HepG2 (cell line): ENCODE measurements at regions not wholly inside any gene's neighbourhood (a gene's known extent, or its start where the extent isn't known, plus 50 kb on each side); places are given as distances from the start of the nearest gene placed in this dataset.

Experiments used
- ATAC-seq: fragments of 200-7000 bp; cut with Tn5 transposase; 3 replicates; pipeline ENCODE4 v1.9.1; 2020; ENCODE audit warnings: mild to moderate bottlenecking, moderate library complexity
- BruUV-seq: library from RNA; stranded (reverse); fragments of 400-500 nt; replicated peaks from 2 replicates; lab custom pipeline; 2021; lab: Mats Ljungman, UMichigan
- CTCF ChIA-PET: fragments of 300-600 bp; formaldehyde crosslinking; extraction: SDS; loops from one replicate; lab custom pipeline; 2021; ENCODE audit warnings: low total read pairs, inconsistent platforms, low intra/inter-chr PET ratio; lab: Yijun Ruan, JAX
- POLR2A ChIA-PET: fragments of 350-600 bp; sonication (Branson Sonifier 250); formaldehyde crosslinking; loops from one replicate; lab custom pipeline; 2020; ENCODE audit warnings: antibody characterized with exemption, inconsistent platforms; lab: Yijun Ruan, JAX
- DNase-seq: peaks from one replicate; pipeline ENCODE4 v3.0.0-alpha.2; 2015; ENCODE audit warnings: low spot score
- FAIRE-seq: peaks from 3 replicates; lab custom pipeline; 2011; peaks lifted over from hg19 to GRCh38; lab: Jason Lieb, UNC
- H2AFZ ChIP-seq: one replicate; pipeline ENCODE4 v1.6.1; 2011; ENCODE audit warnings: low read length, inconsistent platforms
- H3K27ac ChIP-seq: fragments of 300-600 bp; 3 replicates; pipeline ENCODE4 v1.8.0; 2011; ENCODE audit warnings: mixed run types, mild to moderate bottlenecking, mixed read lengths, low read length, inconsistent platforms; ENCODE audit not compliant: insufficient read depth; ENCODE audit errors: extremely low read length
- H3K27me3 ChIP-seq, 2 experiments: fragments of 200-600 bp in 1 of 2; 2 replicates in 1 of 2; 3 replicates in 1 of 2; pipeline versions ENCODE4 v1.6.0 to v1.8.0; 2011; ENCODE audit warnings: low read length in 2 of 2, mild to moderate bottlenecking in 2 of 2, moderate library complexity in 2 of 2, inconsistent platforms in 1 of 2; ENCODE audit not compliant: insufficient read depth in 2 of 2, control insufficient read depth in 1 of 2
- H3K36me3 ChIP-seq, 2 experiments: fragments of 200-600 bp in 1 of 2; replicated peaks in 1 of 2; 2 replicates in 1 of 2; 3 replicates in 1 of 2; pipeline versions ENCODE4 v1.5.1 to v1.8.0; 2011; ENCODE audit warnings: low read length in 2 of 2, inconsistent platforms in 1 of 2; ENCODE audit not compliant: insufficient read depth in 2 of 2, control insufficient read depth in 1 of 2
- H3K4me1 ChIP-seq: 2 replicates; pipeline ENCODE4 v1.5.1; 2012; ENCODE audit warnings: low read length, inconsistent platforms; ENCODE audit not compliant: insufficient read depth
- H3K4me2 ChIP-seq: 2 replicates; pipeline ENCODE4 v1.6.0; 2011; ENCODE audit warnings: low read depth, low read length, inconsistent platforms
- H3K4me3 ChIP-seq, 3 experiments: fragments of 200-600 bp in 1 of 3; sonication (generic), shearing (Covaris generic) in 1 of 3; replicated peaks in 1 of 3; 2 replicates each; pipeline ENCODE4 v1.5.1; 2011 to 2016; ENCODE audit warnings: low read length in 3 of 3, inconsistent platforms in 2 of 3, low read depth in 2 of 3, mild to moderate bottlenecking in 2 of 3, control low read depth in 1 of 3, mixed read lengths in 1 of 3; ENCODE audit not compliant: insufficient read depth in 1 of 3
- H3K79me2 ChIP-seq: one replicate; pipeline ENCODE4 v1.6.1; 2011; ENCODE audit warnings: low read length, inconsistent platforms; ENCODE audit not compliant: insufficient read depth
- H3K9ac ChIP-seq: 2 replicates; pipeline ENCODE4 v1.6.0; 2011; ENCODE audit warnings: mild to moderate bottlenecking, low read depth, low read length, inconsistent platforms; ENCODE audit not compliant: insufficient read depth
- H3K9me3 ChIP-seq: 2 replicates; pipeline ENCODE4 v1.5.1; 2012; ENCODE audit warnings: mild to moderate bottlenecking, low read length
- H4K20me1 ChIP-seq: 2 replicates; pipeline ENCODE4 v1.6.0; 2011; ENCODE audit warnings: inconsistent platforms, mild to moderate bottlenecking, low read length, moderate library complexity; ENCODE audit not compliant: insufficient read depth
- KDM6A ChIP-seq: IDR thresholded peaks from 2 replicates; pipeline ENCODE4 v1.6.1; 2016; ENCODE audit warnings: low read depth
- RBFOX2 ChIP-seq: fragments of 200-400 bp; formaldehyde crosslinking; IDR thresholded peaks from 2 replicates; pipeline ENCODE4 v1.6.1; 2017; ENCODE audit warnings: low read depth, mild to moderate bottlenecking, low read length
- SP2 ChIP-seq: sonication (generic); formaldehyde crosslinking; IDR thresholded peaks from 2 replicates; pipeline ENCODE4 v1.5.1; 2020; ENCODE audit warnings: mild to moderate bottlenecking, missing genetic modification reagents
- TAF1 ChIP-seq: sonication (generic); formaldehyde crosslinking; IDR thresholded peaks from 2 replicates; pipeline ENCODE4 v1.4.0; 2020; ENCODE audit warnings: missing genetic modification reagents
- ZNF382 ChIP-seq: sonication (generic); formaldehyde crosslinking; IDR thresholded peaks from 2 replicates; pipeline ENCODE4 v1.5.0; 2020; ENCODE audit warnings: missing genetic modification reagents, mild to moderate bottlenecking, borderline replicate concordance
- ZSCAN12 ChIP-seq: sonication (generic); formaldehyde crosslinking; IDR thresholded peaks from 2 replicates; pipeline ENCODE4 v1.9.0; 2021; ENCODE audit warnings: mild to moderate bottlenecking, missing genetic modification reagents
- WGBS: methylation state at CpG from one replicate; pipeline ENCODE4 v1.1.6; 2017; ENCODE audit warnings: low lambda C conversion rate; 5-methylcytosine and 5-hydroxymethylcytosine counted together
- in situ Hi-C: cut with HindIII; loops from 2 replicates; pipeline ENCODE4 v1.10.0; 2017; ENCODE audit warnings: low pct_unique_long_range_greater_than_20kb; ENCODE audit not compliant: extremely low pct_ligation_motif_present
- intact Hi-C: fragments of 100-400 bp; cut with micrococcal nuclease; formaldehyde crosslinking; loops from one replicate; pipeline ENCODE4 v1.10.0; 2022; ENCODE audit not compliant: unreplicated experiment
- TF ChIP-seq, protein P1 (sequence below): IDR thresholded peaks from 2 replicates; pipeline ENCODE4 v1.6.1; 2016; ENCODE audit warnings: missing genetic modification reagents, missing compliant biosample characterization
- TF ChIP-seq, protein P2 (sequence below): IDR thresholded peaks from 2 replicates; pipeline ENCODE4 v1.6.1; 2016; ENCODE audit warnings: mild to moderate bottlenecking, missing biosample characterization, missing genetic modification reagents
- TF ChIP-seq, protein P3 (sequence below): sonication (generic); formaldehyde crosslinking; IDR thresholded peaks from 2 replicates; pipeline ENCODE4 v1.8.1; 2022; ENCODE audit warnings: mild to moderate bottlenecking, missing genetic modification reagents
- TF ChIP-seq, protein P4 (sequence below): sonication (generic); formaldehyde crosslinking; IDR thresholded peaks from 2 replicates; pipeline ENCODE4 v1.8.1; 2023; ENCODE audit warnings: mild to moderate bottlenecking, missing genetic modification reagents

DNA sequence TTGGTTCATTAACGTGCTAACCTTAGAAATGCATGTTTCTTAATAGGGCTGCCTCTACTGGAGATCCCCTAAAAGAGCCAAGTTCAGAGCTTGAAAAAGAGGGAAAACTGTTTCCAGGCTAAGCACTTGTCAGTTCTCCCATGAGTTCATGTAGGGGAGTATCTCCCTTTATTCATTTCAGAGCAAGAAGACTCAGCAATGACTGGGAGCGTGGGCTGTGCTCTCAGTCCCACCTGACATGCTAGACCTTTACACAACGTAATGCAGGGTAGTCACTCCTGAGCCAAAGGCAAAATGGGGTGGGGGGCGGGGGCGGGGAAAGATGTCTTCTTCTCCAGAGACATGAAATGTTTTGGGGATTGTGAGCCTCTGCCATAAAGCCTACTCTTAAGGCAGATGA is 420.1 kb upstream of the MCTP2 start:
- in situ Hi-C loops (no loop called here), intact Hi-C loops (no loop called here)
- BruUV-seq, result no TSS peak
- no peak overlapping the region for H3K27ac ChIP-seq
- no peaks in the 10 kb centered on the region for H3K27me3 ChIP-seq
- H3K36me3 ChIP-seq, result no peaks in the 10 kb centered on the region
- ATAC-seq (no peak), DNase-seq (no peak), FAIRE-seq (no peak)
- no peak overlapping the region for H3K9ac ChIP-seq
- CTCF ChIA-PET, result no interaction called here
- no peaks in the 10 kb centered on the region for H4K20me1 ChIP-seq
- 1% methylated on average over 5 of the region's 5 CpGs for WGBS
- POLR2A ChIA-PET, result no interaction called here
- H3K79me2 ChIP-seq, result no peaks in the 10 kb centered on the region
- peaks cover 11% of the 10 kb centered on the region; the same call in 1 of the 2 replicates for H3K9me3 ChIP-seq
- H3K4me3 ChIP-seq, result no peak overlapping the region
- H3K4me2 ChIP-seq, result no peak overlapping the region
- H3K4me1 ChIP-seq, result no peaks in the 10 kb centered on the region
- TF ChIP-seq KDM6A (CRISPR knock-in tag), result no peak
- no peak for TF ChIP-seq RBFOX2
- no peak for TF ChIP-seq ZNF382 (CRISPR knock-in tag)
- TF ChIP-seq, protein P1, sequence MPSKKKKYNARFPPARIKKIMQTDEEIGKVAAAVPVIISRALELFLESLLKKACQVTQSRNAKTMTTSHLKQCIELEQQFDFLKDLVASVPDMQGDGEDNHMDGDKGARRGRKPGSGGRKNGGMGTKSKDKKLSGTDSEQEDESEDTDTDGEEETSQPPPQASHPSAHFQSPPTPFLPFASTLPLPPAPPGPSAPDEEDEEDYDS, result no peak
- TF ChIP-seq SP2 (CRISPR knock-in tag), result no peak
- H2AFZ ChIP-seq, result no peak overlapping the region

DNA sequence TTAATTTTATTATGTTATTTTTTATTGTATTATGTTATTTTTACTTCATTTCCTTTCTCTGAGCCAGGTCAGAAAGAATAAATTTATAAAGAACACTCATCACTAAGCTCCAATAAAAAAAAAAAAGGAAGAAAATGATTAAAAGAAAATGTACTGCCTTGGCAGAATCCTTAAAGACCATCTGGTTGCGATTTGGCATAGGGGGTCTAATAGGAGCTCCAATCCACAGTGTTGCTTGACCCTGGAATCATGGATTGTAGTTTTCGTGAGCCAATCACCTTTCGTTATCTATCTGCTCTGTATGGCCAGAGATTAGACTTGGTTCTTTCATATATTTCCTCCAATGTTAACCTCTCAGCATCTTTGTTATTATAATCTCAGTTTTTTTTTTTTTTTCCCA is 421.8 kb upstream of the MCTP2 start:
- no TSS peak for BruUV-seq
- no peak for DNase-seq
- ATAC-seq, result no peak
- WGBS, result 0% methylated on average over 3 of the region's 3 CpGs
- no peaks in the 10 kb centered on the region for H4K20me1 ChIP-seq
- ChIA-PET POLR2A (no interaction called here), CTCF (no interaction called here)
- no peak overlapping the region for H2AFZ ChIP-seq
- H3K4me3 ChIP-seq, result no peak overlapping the region
- intact Hi-C loops (no loop called here), in situ Hi-C loops (no loop called here)
- TF ChIP-seq, protein P2, sequence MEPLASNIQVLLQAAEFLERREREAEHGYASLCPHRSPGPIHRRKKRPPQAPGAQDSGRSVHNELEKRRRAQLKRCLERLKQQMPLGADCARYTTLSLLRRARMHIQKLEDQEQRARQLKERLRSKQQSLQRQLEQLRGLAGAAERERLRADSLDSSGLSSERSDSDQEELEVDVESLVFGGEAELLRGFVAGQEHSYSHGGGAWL, result no peak
- TF ChIP-seq, protein P3, sequence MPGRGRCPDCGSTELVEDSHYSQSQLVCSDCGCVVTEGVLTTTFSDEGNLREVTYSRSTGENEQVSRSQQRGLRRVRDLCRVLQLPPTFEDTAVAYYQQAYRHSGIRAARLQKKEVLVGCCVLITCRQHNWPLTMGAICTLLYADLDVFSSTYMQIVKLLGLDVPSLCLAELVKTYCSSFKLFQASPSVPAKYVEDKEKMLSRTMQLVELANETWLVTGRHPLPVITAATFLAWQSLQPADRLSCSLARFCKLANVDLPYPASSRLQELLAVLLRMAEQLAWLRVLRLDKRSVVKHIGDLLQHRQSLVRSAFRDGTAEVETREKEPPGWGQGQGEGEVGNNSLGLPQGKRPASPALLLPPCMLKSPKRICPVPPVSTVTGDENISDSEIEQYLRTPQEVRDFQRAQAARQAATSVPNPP (CRISPR knock-in tag), result no peak
- TF ChIP-seq TAF1 (CRISPR knock-in tag), result no peak
- TF ChIP-seq ZSCAN12 (CRISPR knock-in tag), result no peak
- TF ChIP-seq, protein P4, sequence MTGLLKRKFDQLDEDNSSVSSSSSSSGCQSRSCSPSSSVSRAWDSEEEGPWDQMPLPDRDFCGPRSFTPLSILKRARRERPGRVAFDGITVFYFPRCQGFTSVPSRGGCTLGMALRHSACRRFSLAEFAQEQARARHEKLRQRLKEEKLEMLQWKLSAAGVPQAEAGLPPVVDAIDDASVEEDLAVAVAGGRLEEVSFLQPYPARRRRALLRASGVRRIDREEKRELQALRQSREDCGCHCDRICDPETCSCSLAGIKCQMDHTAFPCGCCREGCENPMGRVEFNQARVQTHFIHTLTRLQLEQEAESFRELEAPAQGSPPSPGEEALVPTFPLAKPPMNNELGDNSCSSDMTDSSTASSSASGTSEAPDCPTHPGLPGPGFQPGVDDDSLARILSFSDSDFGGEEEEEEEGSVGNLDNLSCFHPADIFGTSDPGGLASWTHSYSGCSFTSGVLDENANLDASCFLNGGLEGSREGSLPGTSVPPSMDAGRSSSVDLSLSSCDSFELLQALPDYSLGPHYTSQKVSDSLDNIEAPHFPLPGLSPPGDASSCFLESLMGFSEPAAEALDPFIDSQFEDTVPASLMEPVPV (CRISPR knock-in tag), result no peak
- H3K36me3 ChIP-seq, result no peaks in the 10 kb centered on the region
- no peak overlapping the region for H3K4me2 ChIP-seq
- no peak for FAIRE-seq
- no peak overlapping the region for H3K9ac ChIP-seq
- no peaks in the 10 kb centered on the region for H3K79me2 ChIP-seq
- no peak overlapping the region for H3K27ac ChIP-seq
- H3K9me3 ChIP-seq, result peaks cover 6% of the 10 kb centered on the region; the same call in 1 of the 2 replicates
- no peaks in the 10 kb centered on the region for H3K4me1 ChIP-seq
- no peaks in the 10 kb centered on the region for H3K27me3 ChIP-seq
